Osteocyte (in vitro differentiated cells): ENCODE measurements at regions not wholly inside any gene's neighbourhood (a gene's known extent, or its start where the extent isn't known, plus 50 kb on each side); places are given as distances from the start of the nearest gene placed in this dataset.

Source experiments
- DNase-seq: peaks from one replicate; pipeline ENCODE4 v3.0.0; 2021; ENCODE audit warnings: mixed read lengths; ENCODE audit not compliant: unreplicated experiment; ENCODE audit errors: extremely low spot score
- H3K27ac Mint-ChIP-seq: one replicate; pipeline ENCODE4 v1.8.0; 2021; ENCODE audit warnings: mild to moderate bottlenecking, mixed read lengths; ENCODE audit not compliant: unreplicated experiment
- H3K27me3 Mint-ChIP-seq: one replicate; pipeline ENCODE4 v1.8.0; 2021; ENCODE audit warnings: mixed read lengths; ENCODE audit not compliant: unreplicated experiment
- H3K36me3 Mint-ChIP-seq: one replicate; pipeline ENCODE4 v1.8.0; 2021; ENCODE audit warnings: mixed read lengths; ENCODE audit not compliant: unreplicated experiment
- H3K4me1 Mint-ChIP-seq: one replicate; pipeline ENCODE4 v1.8.0; 2021; ENCODE audit warnings: mixed read lengths; ENCODE audit not compliant: unreplicated experiment
- H3K4me3 Mint-ChIP-seq: one replicate; pipeline ENCODE4 v1.8.0; 2021; ENCODE audit warnings: mild to moderate bottlenecking, moderate library complexity, mixed read lengths; ENCODE audit not compliant: unreplicated experiment
- H3K9me3 Mint-ChIP-seq: one replicate; pipeline ENCODE4 v1.8.0; 2021; ENCODE audit warnings: mixed read lengths; ENCODE audit not compliant: unreplicated experiment
- TF ChIP-seq, protein P1 (sequence below): fragments of 200-600 bp; sonication (generic); IDR thresholded peaks from 2 replicates; pipeline ENCODE4 v1.5.0; 2021; ENCODE audit warnings: antibody characterized with exemption, mild to moderate bottlenecking, moderate library complexity

DNA sequence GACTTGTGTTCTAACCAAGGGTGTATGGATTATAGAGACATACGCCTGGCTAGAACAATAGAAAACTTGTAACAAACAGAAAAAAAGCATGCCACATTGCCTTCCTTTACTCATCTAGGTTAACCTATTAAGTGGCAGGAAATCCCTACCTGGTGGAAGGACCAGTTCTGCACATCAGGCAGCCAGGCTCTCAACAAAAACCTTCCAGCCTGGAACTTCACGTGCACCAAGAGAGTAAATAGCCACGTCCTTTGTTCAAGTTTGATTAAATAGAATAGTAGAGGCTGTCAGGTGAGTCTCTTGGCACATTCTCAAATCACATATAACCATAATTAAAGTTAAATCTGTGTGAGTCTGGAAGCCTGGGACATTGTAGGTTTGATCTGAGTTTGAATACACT is 85.0 kb upstream of the DPH6 start:
- no peak for DNase-seq
- Mint-ChIP-seq H3K27ac (no peak overlapping the region), H3K4me3 (no peak overlapping the region), H3K9me3 (no peaks in the 10 kb centered on the region), H3K4me1 (peaks cover 18% of the 10 kb centered on the region), H3K27me3 (no peaks in the 10 kb centered on the region), H3K36me3 (no peaks in the 10 kb centered on the region)
- TF ChIP-seq, protein P1, sequence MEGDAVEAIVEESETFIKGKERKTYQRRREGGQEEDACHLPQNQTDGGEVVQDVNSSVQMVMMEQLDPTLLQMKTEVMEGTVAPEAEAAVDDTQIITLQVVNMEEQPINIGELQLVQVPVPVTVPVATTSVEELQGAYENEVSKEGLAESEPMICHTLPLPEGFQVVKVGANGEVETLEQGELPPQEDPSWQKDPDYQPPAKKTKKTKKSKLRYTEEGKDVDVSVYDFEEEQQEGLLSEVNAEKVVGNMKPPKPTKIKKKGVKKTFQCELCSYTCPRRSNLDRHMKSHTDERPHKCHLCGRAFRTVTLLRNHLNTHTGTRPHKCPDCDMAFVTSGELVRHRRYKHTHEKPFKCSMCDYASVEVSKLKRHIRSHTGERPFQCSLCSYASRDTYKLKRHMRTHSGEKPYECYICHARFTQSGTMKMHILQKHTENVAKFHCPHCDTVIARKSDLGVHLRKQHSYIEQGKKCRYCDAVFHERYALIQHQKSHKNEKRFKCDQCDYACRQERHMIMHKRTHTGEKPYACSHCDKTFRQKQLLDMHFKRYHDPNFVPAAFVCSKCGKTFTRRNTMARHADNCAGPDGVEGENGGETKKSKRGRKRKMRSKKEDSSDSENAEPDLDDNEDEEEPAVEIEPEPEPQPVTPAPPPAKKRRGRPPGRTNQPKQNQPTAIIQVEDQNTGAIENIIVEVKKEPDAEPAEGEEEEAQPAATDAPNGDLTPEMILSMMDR = no peak

DNA sequence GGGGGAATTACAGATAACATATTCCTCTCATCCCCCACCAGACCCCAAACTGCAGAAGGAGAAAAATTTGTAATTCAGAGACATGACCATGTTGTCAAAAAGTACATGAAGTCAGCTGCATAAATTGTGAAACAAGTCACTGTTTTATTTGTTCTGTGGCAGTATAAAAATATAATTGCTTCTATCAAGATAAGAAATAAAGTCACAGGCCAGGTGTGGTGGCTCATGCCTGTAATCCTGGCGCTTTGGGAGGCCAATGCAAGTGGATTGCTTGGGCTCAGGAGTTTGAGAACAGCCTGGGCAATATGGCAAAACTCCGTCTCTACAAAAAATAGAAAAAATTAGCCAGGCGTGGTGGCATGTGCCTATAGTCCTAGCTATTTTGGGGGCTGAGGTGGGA is 87.7 kb upstream of the DPH6 start:
- Mint-ChIP-seq H3K27ac (no peak overlapping the region), H3K4me3 (no peak overlapping the region), H3K36me3 (no peaks in the 10 kb centered on the region), H3K4me1 (peaks cover 1% of the 10 kb centered on the region), H3K27me3 (no peaks in the 10 kb centered on the region), H3K9me3 (no peaks in the 10 kb centered on the region)
- DNase-seq = no peak
- TF ChIP-seq, protein P1 = no peak

DNA sequence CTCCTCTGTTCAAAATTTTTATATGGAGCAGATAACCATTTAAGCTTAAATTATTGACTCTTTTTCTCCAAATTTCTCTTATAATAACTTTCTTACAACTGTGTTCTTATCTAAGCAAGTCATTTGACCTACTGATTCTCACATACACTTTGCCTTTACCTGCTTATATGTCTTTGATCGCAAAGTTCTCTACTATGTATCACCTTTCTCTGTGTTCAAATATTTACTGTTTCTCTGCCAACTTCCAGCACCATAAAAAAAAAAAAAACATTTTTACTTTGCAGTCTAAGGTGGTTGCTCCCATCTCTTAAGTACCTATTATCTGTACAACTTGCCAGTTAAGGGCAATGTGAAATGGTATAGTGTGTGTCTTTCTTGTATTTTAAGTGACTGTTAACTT is 100.8 kb upstream of the DPH6 start:
- Mint-ChIP-seq H3K9me3 (peaks cover 25% of the 10 kb centered on the region), H3K27me3 (no peaks in the 10 kb centered on the region), H3K4me3 (no peak overlapping the region), H3K4me1 (no peaks in the 10 kb centered on the region), H3K36me3 (peaks cover 3% of the 10 kb centered on the region), H3K27ac (no peak overlapping the region)
- TF ChIP-seq, protein P1 = no peak
- DNase-seq = no peak

DNA sequence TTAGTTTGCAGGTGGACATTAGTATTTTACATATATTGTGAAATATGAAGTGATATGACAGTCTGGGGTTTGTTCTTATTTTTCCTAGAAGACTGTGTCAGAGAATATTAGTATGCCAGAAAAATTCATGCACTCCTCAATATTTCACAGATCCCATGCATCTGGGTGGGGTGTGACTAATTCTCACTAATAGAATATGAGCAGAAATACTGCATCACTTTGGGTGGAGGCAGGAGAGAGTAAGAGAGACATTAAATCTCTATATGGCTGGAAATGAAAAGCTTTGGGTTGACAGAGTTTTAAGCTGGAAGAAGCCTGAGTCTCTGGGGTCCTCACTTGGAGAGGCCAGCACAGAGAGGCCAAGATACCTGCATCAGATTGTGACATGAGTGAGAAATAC is 101.3 kb upstream of the DPH6 start:
- Mint-ChIP-seq H3K4me1 (no peaks in the 10 kb centered on the region), H3K4me3 (no peak overlapping the region), H3K27me3 (no peaks in the 10 kb centered on the region), H3K36me3 (peaks cover 3% of the 10 kb centered on the region), H3K27ac (no peak overlapping the region), H3K9me3 (peaks cover 19% of the 10 kb centered on the region)
- TF ChIP-seq, protein P1 = no peak
- no peak for DNase-seq

DNA sequence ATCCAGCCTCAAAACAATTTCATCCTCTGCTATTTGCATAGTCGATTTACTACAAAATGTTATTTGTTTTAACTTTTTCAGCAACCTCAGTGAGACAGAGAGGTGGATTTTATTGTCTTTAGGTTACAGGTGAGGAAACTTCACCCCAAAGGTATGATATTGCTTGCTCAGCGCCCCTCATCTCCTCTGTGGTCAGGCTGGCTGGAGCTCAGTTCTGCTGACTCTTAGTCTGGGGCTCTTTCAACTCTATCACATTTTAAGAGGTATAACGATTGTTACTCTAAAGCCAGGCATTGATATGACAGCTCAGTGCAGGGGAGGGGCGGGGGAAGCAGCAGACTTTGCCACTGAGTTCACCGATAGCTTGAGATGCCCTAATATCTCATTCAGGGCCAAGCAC is 103.0 kb upstream of the DPH6 start:
- TF ChIP-seq, protein P1 = no peak
- Mint-ChIP-seq H3K9me3 (peaks cover 8% of the 10 kb centered on the region), H3K27ac (no peak overlapping the region), H3K36me3 (no peaks in the 10 kb centered on the region), H3K4me1 (peaks cover 2% of the 10 kb centered on the region), H3K27me3 (no peaks in the 10 kb centered on the region), H3K4me3 (no peak overlapping the region)
- no peak for DNase-seq
